NCI-H2227 treated with DMSO at 0.1 percent for 48 hours (cell line): ENCODE measurements at regions not wholly inside any gene's neighbourhood (a gene's known extent, or its start where the extent isn't known, plus 50 kb on each side); places are given as distances from the start of the nearest gene placed in this dataset.

ENCODE experiments used
- DNase-seq: peaks from one replicate; lab custom pipeline; 2025; lab: John Stamatoyannopoulos, UW

DNA sequence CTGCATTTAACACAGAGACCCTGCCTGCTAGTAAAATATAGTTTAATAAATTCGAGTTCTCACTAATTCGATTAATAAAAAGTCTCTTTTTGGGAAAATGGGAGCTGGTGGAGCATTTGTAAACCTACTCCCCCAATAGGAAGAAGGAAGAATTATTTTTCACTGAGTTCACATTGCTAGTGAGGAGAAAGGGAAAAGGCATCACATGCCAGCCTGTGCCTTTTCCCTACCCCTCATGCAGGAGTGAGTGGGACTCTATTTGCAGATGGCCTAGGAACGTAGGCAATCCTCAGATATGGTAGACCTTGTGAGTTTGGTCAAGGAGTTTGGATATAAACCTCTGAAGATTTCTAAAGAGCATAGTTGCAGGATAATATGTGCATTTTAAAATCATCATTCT lies 218.4 kb upstream of the TRIB2 start:
- DNase-seq = no peak

- no peak for DNase-seq
Observed at GRCh38 chr2:12498704-12499103, 218.0 kb upstream of the TRIB2 start.

DNA sequence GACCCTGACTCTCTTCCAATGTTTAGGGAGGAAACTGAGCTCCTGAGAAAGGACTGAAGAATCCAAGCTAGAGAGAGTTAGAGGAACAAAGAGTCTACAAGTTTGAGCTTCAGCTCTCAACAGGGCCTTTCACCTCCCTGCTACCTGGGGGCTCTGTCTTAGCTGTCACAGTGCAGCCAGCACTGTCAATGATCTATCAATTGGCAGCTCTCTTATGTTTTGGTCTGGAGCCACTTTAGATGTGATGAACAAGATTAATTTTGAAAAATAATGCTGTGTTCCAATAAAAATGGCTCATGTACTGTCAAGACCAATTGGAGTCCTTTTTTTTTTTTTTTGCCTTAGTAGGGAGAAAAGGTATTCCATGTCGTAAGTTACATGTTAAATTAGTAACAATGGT lies 215.8 kb upstream of the TRIB2 start:
- no peak for DNase-seq

GRCh38 chr2:12501469-12502158 lies 215.1 kb upstream of the TRIB2 start:
- no peak for DNase-seq

DNA sequence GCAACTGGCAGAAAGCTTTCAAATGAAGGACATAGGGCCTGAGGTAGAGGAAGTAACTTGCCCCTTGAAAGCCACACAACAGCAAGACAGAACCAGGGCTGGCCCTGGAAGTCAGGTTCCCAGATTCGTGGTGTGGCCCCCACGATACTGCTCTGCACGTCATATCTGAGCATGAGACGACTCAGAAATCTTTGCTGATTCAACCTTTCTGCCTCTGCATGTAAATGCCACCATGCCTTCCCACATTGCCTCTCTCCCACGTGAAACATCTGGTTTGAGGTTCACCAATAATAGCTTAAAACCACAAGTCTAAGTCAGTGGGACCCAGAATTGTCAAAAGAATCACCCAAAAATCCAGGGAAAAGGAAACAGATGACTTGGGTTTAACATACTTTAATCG lies 214.0 kb upstream of the TRIB2 start:
- DNase-seq = no peak

DNA sequence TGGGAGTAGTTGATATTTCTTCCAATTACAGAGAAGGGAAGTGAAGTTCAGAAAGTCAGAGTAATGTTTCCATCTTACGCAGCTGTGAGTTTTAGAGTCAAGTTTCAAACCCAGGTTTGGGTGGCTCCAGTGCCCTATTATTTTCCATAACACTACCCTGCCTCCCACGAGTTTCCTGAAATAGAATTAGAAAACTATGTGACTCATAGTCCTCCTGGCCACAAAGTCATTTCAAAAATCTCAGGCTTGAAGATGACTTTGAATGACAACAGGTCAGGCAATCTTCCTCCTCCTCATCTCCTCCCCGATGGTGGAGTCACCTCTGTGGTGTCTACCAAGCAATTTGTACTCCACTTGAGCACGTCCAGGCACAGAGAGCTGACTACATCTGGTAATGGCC lies 212.3 kb upstream of the TRIB2 start:
- DNase-seq = no peak

- DNase-seq = no peak
Observed at GRCh38 chr2:12506846-12507245, 209.9 kb upstream of the TRIB2 start.

DNA sequence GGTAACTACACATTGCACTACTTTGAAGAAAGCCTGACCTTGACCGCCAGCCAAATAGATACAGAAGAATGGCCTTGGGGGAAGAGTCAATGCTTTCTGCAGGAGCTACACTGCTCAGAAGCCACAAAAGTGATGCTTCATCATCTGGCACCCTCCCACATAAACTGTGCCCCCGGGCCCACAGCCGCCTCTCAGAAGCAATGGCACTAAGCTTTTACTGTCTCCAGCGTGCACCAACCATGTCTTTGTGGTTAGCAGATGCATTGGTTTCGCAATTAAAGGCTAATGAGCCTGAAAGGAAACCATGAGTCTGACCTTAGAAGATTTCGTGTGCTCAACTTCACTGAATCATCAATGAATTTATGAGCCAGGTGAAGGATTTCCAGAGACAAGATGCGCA lies 209.4 kb upstream of the TRIB2 start:
- no peak for DNase-seq

- no peak for DNase-seq
Observed at GRCh38 chr2:12510070-12510469, 206.7 kb upstream of the TRIB2 start.

GRCh38 chr2:12513339-12513738 lies 203.4 kb upstream of the TRIB2 start:
- no peak for DNase-seq

GRCh38 chr2:12514168-12514567 lies 202.6 kb upstream of the TRIB2 start:
- DNase-seq = no peak

DNA sequence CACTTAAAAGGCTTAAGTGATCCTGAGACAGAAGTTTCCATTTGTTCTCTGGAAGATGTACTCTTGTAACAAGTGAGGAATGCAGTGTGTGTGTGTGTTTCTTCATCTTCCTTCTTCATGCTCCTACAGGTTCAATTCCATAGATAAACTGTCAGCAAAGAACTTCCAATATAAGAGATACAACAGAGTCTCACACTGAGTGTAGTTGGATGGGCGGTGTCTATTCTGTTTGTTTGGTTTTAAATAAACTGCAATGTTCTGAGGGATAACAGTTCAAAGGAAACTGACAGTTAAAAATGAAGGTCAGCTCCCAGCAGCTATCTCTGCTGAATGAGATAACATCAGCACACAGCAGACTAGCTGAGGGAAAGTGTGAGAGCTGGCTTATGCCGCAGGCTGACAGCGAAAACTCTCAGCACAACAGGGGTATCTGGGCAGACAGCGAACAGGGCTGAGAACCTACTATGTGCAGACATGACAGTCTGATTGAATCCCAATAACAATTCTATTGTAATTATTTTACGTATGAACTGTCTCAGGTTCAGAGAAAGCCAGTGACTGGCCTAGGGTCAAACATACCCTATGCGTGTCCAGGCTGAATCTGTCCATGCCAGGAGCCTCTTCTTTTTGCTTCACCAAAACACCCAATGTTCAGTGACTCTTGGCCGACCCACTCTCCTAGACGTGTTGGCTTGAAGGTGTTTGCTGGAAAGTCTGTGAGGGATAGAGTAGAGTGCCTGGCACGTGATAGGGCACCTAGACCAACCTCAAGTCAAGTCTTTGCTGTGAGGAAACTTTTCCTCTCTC lies 201.9 kb upstream of the TRIB2 start:
- DNase-seq = no peak

DNA sequence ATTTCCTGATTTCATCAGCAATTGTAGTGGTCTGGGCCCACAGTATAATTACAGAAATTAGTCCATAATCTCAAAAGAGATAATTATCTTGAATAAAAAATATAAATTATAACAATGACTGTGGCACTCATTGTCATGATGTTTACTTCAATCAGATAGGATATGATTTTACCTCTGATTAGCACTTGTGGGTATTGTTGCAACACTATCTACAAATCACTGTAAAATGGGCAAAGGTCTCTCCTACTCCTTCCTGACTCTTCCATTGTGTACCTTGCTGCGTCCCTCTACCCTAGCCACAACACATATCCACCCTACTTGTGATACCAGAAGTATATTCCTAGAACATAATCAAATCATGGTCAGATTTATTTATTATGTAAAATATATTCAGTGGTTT lies 200.9 kb upstream of the TRIB2 start:
- DNase-seq = no peak

- no peak for DNase-seq
Observed at GRCh38 chr2:12533337-12534005, 183.3 kb upstream of the TRIB2 start.

GRCh38 chr2:12534646-12535263 lies 182.0 kb upstream of the TRIB2 start:
- DNase-seq = no peak

DNA sequence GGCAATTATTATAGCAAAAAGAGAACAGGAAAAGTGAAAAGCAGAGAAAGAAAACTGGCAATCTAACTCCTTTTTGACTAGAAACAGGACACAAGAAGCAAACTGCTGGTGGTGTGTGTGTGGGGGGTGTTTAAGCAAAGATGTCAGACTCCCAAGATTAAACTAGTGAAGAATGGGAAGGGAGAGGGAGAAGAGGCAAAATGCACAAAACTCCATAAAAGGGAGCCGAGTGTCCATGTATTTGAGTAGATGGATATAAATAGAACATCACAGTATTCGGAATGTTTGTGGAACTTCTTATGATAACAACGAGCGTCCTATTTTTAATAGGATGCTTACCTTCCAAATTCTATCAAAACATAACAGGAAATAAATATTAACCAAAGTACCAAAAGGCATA lies 179.8 kb upstream of the TRIB2 start:
- no peak for DNase-seq

GRCh38 chr2:12538138-12538694 lies 178.5 kb upstream of the TRIB2 start:
- no peak for DNase-seq

DNA sequence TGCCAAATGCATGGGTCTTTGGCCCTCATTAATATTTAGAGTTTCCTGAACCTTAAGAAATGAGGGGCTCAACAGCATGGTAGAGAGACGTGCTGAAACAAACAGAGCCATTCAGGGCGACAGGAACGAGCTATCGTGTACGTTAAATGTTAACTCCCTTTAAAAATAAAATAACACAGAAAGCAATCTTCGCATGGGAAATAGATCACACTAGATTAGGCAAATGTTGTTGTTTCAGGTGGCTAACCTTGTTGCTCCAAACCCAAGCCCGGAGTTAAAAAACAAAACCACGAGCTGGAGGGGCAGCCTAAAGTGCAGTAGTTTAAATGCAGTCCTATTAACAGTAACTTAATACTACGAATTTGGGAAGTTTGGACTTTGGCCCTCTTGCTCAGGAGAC lies 177.4 kb upstream of the TRIB2 start:
- no peak for DNase-seq

DNA sequence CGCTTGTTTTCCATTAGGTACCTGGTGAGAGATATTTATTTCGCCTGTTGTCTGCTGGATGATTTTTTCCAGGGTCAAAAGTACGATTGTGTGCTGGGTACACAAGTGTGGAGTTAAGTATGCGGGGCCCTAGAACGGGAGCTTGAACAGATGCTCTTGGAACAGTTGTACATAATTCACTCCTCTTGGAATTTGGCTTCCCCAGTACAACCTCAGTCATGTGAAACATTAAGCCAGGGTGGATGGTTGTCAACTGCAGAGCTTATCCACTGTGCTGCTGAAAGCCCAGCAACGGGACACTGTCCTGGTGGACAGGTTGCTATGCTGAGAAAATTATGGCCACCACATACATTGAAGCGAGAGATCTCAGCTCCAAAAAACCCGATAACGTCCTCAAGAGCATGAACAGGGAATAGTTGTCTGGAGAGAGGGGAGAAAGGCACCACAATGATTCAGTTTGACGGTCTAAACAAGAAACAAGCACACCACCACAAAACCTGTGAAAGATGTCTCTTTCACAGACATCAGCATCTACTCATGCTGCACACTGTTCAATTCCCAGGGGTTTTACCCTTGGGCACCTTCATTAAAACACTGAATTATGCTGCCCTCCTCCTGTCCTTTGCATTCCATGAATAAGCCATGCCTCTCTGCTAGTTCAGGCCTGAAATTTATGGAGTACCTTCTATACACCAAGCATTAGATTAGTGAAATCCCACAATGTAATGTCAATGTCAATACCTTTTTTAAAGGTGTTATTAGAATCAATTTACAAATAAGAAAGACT lies 176.8 kb upstream of the TRIB2 start:
- DNase-seq = no peak

DNA sequence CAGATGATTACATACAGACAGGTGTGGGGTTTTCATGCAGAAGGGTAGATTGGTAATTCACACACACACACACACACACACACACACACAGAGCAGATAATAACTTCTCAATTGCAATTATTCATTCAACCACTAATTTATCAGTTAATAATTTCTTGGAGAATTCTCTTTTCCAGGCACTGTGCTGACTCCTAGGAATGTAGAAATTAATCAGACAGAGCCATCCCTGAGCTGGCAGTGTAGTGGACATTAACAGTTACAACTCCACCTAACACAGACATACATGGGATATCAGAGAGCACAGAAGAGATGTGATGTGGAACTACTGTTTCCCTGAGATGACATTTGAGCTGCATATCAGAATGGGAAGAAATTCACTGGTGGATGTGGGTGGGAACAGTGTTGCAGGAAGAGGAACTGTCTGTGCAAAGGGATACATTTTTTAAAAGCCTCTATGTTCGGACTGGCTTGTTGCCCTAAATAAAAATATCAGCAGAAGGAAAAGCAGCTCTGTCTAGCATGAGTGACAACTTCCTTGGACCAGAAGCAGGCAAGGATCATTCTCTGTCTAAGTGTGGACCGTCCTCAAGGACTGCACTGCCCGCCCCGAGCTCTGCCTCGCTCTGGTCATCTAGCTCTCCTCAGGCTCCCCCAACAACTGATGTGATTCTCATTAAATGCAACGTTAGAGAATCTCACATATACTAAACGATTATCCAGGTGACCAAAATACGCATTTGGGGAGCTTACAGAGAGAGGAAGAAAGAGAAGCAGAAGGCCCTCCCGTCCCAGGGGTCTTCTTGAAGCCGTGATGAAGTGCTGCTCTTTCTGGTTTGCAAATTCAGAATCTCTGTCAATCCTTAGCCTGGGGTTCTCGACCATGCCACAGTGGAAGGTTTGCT lies 173.4 kb upstream of the TRIB2 start:
- no peak for DNase-seq
